Loucy (cell line): ENCODE measurements at regions not wholly inside any gene's neighbourhood (a gene's known extent, or its start where the extent isn't known, plus 50 kb on each side); places are given as distances from the start of the nearest gene placed in this dataset.

Source experiments
- CTCF ChIP-seq: fragments of 200-600 bp; sonication (generic); conservative IDR thresholded peaks from 2 replicates; pipeline ENCODE4 v1.5.1; 2014; ENCODE audit warnings: mild to moderate bottlenecking, antibody characterized with exemption, low read length
- EZH2phosphoT487 ChIP-seq: fragments of 200-600 bp; IDR thresholded peaks from 2 replicates; pipeline ENCODE4 v1.6.1; 2018; ENCODE audit warnings: antibody characterized with exemption, mild to moderate bottlenecking, moderate library complexity, borderline replicate concordance

DNA sequence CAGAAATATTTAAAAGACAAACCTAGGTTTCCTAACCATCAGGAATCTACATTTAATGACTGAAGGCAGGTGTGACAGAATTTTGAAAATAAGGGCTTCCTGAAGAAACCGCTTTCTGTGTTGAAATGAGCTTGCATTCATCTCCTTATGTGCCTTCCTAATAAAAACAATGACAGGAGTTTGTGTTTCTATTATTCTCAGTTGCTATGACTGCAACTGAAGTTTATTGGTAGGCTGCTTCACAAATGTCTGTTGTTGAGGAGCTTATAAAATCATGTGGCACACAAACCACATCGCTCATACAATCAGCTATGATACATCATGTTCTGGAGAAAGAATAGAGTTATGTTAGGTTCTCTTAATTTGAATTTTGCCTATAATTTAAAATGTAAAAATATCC is 362.7 kb upstream of the SLC8A1 start:
- no peak for TF ChIP-seq CTCF
- TF ChIP-seq EZH2phosphoT487 = no peak
